ENCODE measurements at regions not wholly inside any gene's neighbourhood (a gene's known extent, or its start where the extent isn't known, plus 50 kb on each side); places are given as distances from the start of the nearest gene placed in this dataset.

DNA sequence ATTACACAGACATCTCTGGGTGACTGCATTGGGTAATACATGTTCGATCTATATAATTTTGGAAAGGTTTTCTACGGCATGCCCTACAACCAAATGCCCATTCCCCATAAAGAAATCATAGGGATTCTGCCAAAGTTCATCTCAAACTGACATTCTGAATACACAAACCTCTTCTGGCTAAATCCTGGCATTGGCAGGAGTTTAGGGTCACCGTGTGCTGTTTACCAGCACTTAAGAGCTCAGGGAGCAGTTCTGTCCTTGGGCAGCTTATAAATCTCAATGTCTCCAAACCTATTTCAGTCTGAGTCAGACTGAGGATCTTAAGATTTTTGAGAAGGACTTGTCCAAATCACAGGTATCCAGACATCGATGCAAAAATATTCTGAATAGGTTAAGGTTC, 809.6 kb upstream of the LRRN3 start:
- TF ChIP-seq CTCF (IDR thresholded peaks at IDR 0.05) = no peak
- TF ChIP-seq POLR2A (IDR thresholded peaks at IDR 0.05) = no peak

Data from lower leg skin (tissue), 3 donors.